Breast epithelium (tissue), 4 donors: ENCODE measurements at regions not wholly inside any gene's neighbourhood (a gene's known extent, or its start where the extent isn't known, plus 50 kb on each side); places are given as distances from the start of the nearest gene placed in this dataset.

Experiments
- DNase-seq, 2 donors: peaks; one replicate each; pipeline ENCODE4 v3.0.0-alpha.2; 2019; ENCODE audit warnings: low spot score in 2 of 2
- H3K27ac ChIP-seq, 2 donors: fragments of 200-600 bp; sonication (generic) in 1 of 2; one replicate each; pipeline ENCODE4 v1.5.1; 2016 to 2019; ENCODE audit warnings: mild to moderate bottlenecking in 1 of 2
- H3K27me3 ChIP-seq, 2 donors: fragments of 200-600 bp; sonication (generic) in 1 of 2; one replicate each; pipeline versions ENCODE4 v1.5.1 to v1.6.0; 2017 to 2019; ENCODE audit warnings: control low read depth in 1 of 2, mild to moderate bottlenecking in 1 of 2
- H3K36me3 ChIP-seq: fragments of 200-600 bp; one replicate; pipeline ENCODE4 v1.5.1; 2019
- H3K4me1 ChIP-seq, 2 donors: fragments of 200-600 bp; sonication (generic); one replicate each; pipeline ENCODE4 v1.5.1; 2016 to 2019; ENCODE audit warnings: control low read depth in 1 of 2
- H3K4me3 ChIP-seq, 3 donors: fragments of 200-600 bp; sonication (generic); 1 replicate in 2 of 3; 2 replicates in 1 of 3; pipeline ENCODE4 v1.5.1; 2016 to 2019; ENCODE audit warnings: mild to moderate bottlenecking in 3 of 3, moderate library complexity in 2 of 3
- H3K9me3 ChIP-seq, 2 donors: fragments of 200-600 bp; sonication (generic) in 1 of 2; one replicate each; pipeline ENCODE4 v1.5.1; 2016 to 2019; ENCODE audit warnings: control low read depth in 1 of 2
- CTCF ChIP-seq, 3 donors: fragments of 450-650 bp; IDR thresholded peaks; one replicate each; pipeline ENCODE4 v1.5.1; 2016 to 2017; ENCODE audit warnings: antibody characterized with exemption in 3 of 3, mild to moderate bottlenecking in 3 of 3, moderate library complexity in 3 of 3
- POLR2A ChIP-seq: fragments of 450-650 bp; IDR thresholded peaks from one replicate; pipeline ENCODE4 v1.6.1; 2016; ENCODE audit warnings: antibody characterized with exemption, mild to moderate bottlenecking, moderate library complexity
- POLR2AphosphoS5 ChIP-seq, 3 donors: sonication (generic); formaldehyde crosslinking; IDR thresholded peaks; one replicate each; pipeline ENCODE4 v1.6.1; 2017; ENCODE audit warnings: antibody characterized with exemption in 3 of 3
- intact Hi-C: fragments of 100-400 bp; cut with DNase I; formaldehyde crosslinking; loops from one replicate; pipeline ENCODE4 v1.15.1; 2023; ENCODE audit warnings: low total_unique reads

GRCh38 chr2:126748188-126748760 lies 92.3 kb downstream of the GYPC start:
- no peaks in the 10 kb centered on the region for H3K36me3 ChIP-seq
- H3K4me1 ChIP-seq: no peaks in the 10 kb centered on the region
- TF ChIP-seq CTCF (IDR thresholded peaks at IDR 0.05): no peak
- no peak for TF ChIP-seq POLR2A
- TF ChIP-seq POLR2AphosphoS5 (IDR thresholded peaks at IDR 0.05): no peak
- H3K9me3 ChIP-seq: no peaks in the 10 kb centered on the region
- intact Hi-C loops: no loop called here
- no peaks in the 10 kb centered on the region for H3K27me3 ChIP-seq
- no peak overlapping the region for H3K4me3 ChIP-seq
- no peak for DNase-seq
- no peak overlapping the region for H3K27ac ChIP-seq

GRCh38 chr2:126748929-126749518 lies 93.1 kb downstream of the GYPC start:
- intact Hi-C loops: no loop called here
- no peaks in the 10 kb centered on the region for H3K36me3 ChIP-seq
- no peaks in the 10 kb centered on the region for H3K9me3 ChIP-seq
- no peak for TF ChIP-seq POLR2AphosphoS5 (IDR thresholded peaks at IDR 0.05)
- DNase-seq: no peak
- H3K4me1 ChIP-seq: no peaks in the 10 kb centered on the region
- H3K4me3 ChIP-seq: no peak overlapping the region
- H3K27me3 ChIP-seq: no peaks in the 10 kb centered on the region
- no peak overlapping the region for H3K27ac ChIP-seq

GRCh38 chr2:126749537-126749936 lies 93.6 kb downstream of the GYPC start:
- Histone ChIP-seq H3K36me3 (no peaks in the 10 kb centered on the region), H3K27me3 (no peaks in the 10 kb centered on the region), H3K27ac (no peak overlapping the region), H3K4me1 (no peaks in the 10 kb centered on the region), H3K4me3 (no peak overlapping the region), H3K9me3 (no peaks in the 10 kb centered on the region)
- no peak for DNase-seq
- intact Hi-C loops: no loop called here
- TF ChIP-seq POLR2A (no peak), CTCF (IDR thresholded peaks at IDR 0.05) (no peak), POLR2AphosphoS5 (IDR thresholded peaks at IDR 0.05) (no peak)

GRCh38 chr2:126750506-126750905 lies 94.5 kb downstream of the GYPC start:
- Histone ChIP-seq H3K36me3 (no peaks in the 10 kb centered on the region), H3K27me3 (no peaks in the 10 kb centered on the region), H3K9me3 (no peaks in the 10 kb centered on the region), H3K27ac (no peak overlapping the region), H3K4me1 (no peaks in the 10 kb centered on the region), H3K4me3 (no peak overlapping the region)
- intact Hi-C loops: no loop called here
- TF ChIP-seq POLR2AphosphoS5 (IDR thresholded peaks at IDR 0.05) (no peak), POLR2A (no peak), CTCF (IDR thresholded peaks at IDR 0.05) (no peak)
- DNase-seq: no peak

GRCh38 chr2:126751477-126751876 lies 95.5 kb downstream of the GYPC start:
- no peak for TF ChIP-seq CTCF (IDR thresholded peaks at IDR 0.05)
- TF ChIP-seq POLR2A: no peak
- TF ChIP-seq POLR2AphosphoS5 (IDR thresholded peaks at IDR 0.05): no peak
- H3K27ac ChIP-seq: no peak overlapping the region
- H3K36me3 ChIP-seq: no peaks in the 10 kb centered on the region
- no peak for DNase-seq
- no peaks in the 10 kb centered on the region for H3K4me1 ChIP-seq
- intact Hi-C loops: no loop called here
- H3K9me3 ChIP-seq: no peaks in the 10 kb centered on the region
- H3K27me3 ChIP-seq: no peaks in the 10 kb centered on the region
- H3K4me3 ChIP-seq: no peak overlapping the region
